Left lung (tissue), 4 donors: ENCODE measurements at regions not wholly inside any gene's neighbourhood (a gene's known extent, or its start where the extent isn't known, plus 50 kb on each side); places are given as distances from the start of the nearest gene placed in this dataset.
"Not testable (repeated sequence)": the region's sequence is repeated elsewhere in the genome, so short reads cannot be mapped to it uniquely, and the experiment has no call there.

Experiments
- ATAC-seq: fragments of 200-7000 bp; cut with Tn5 transposase; one replicate; pipeline ENCODE4 v1.9.1; 2020; ENCODE audit warnings: moderate library complexity
- DNase-seq, 4 donors: peaks; one replicate each; pipeline ENCODE4 v3.0.0-alpha.2; 2013 to 2020
- H3K27ac ChIP-seq, 2 donors: fragments of 200-600 bp; sonication (generic) in 1 of 2; one replicate each; pipeline versions ENCODE4 v1.5.0 to v1.8.0; 2020 to 2021
- H3K27me3 ChIP-seq, 2 donors: fragments of 200-600 bp; sonication (generic) in 1 of 2; one replicate each; pipeline versions ENCODE4 v1.5.0 to v1.8.0; 2020 to 2021
- H3K36me3 ChIP-seq, 2 donors: fragments of 200-600 bp; sonication (generic) in 1 of 2; one replicate each; pipeline versions ENCODE4 v1.5.0 to v1.8.0; 2020 to 2021
- H3K4me1 ChIP-seq, 2 donors: fragments of 200-600 bp; one replicate each; pipeline ENCODE4 v1.8.0; 2021
- H3K4me3 ChIP-seq, 2 donors: fragments of 200-600 bp; sonication (generic) in 1 of 2; one replicate each; pipeline versions ENCODE4 v1.5.0 to v1.8.0; 2020 to 2021; ENCODE audit warnings: mild to moderate bottlenecking in 1 of 2
- H3K9me3 ChIP-seq, 2 donors: fragments of 200-600 bp; sonication (generic) in 1 of 2; one replicate each; pipeline versions ENCODE4 v1.5.0 to v1.8.0; 2020 to 2021
- CTCF ChIP-seq, 2 donors: fragments of 200-600 bp; sonication (generic) in 1 of 2; IDR thresholded peaks; one replicate each; pipeline versions ENCODE4 v1.5.0 to v1.8.0; 2021; ENCODE audit warnings: antibody characterized with exemption in 2 of 2
- intact Hi-C, 2 donors: fragments of 100-400 bp; cut with DNase I; formaldehyde crosslinking; loops; one replicate each; pipeline versions ENCODE4 v1.11.2 to v1.14.2; 2022
- donor health status: DM: no; HTN: yes; CAD: no.
- donor health status: DM: no; HTN: no; CAD: no.

- intact Hi-C loops: no loop called here
- DNase-seq (no peak), ATAC-seq (no peak)
- no peak overlapping the region for H3K4me3 ChIP-seq
- no peaks in the 10 kb centered on the region for H3K9me3 ChIP-seq
- H3K27me3 ChIP-seq: no peaks in the 10 kb centered on the region
- H3K27ac ChIP-seq: no peak overlapping the region
- H3K4me1 ChIP-seq: no peaks in the 10 kb centered on the region
- TF ChIP-seq CTCF (IDR thresholded peaks at IDR 0.05): no peak
- no peaks in the 10 kb centered on the region for H3K36me3 ChIP-seq
Observed at GRCh38 chr5:119966028-119966427, 336.7 kb downstream of the FAM170A start.

DNA sequence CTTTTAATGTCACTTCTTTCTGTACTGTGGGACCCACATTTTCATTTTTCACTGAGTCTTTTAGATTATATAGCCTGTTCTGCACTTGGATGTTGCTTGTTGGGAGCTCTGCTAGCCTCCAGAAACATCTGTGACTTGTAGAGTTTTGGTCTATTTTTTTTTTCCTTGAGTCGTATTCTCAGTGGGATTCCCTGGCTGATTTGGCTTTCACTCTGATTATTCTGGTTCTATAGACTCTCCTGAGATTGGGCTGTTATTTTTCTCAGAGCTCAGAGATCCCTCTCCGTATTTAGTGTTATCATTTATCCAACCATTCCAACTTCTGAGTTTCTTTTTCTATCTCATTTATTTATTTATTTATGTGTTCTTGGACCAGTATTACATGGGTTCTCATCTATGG, 339.3 kb downstream of the FAM170A start:
- no peaks in the 10 kb centered on the region for H3K4me1 ChIP-seq
- TF ChIP-seq CTCF (IDR thresholded peaks at IDR 0.05): no peak
- H3K4me3 ChIP-seq: no peak overlapping the region
- no peak overlapping the region for H3K27ac ChIP-seq
- DNase-seq (no peak), ATAC-seq (no peak)
- intact Hi-C loops: no loop called here
- no peaks in the 10 kb centered on the region for H3K36me3 ChIP-seq
- no peaks in the 10 kb centered on the region for H3K27me3 ChIP-seq
- no peaks in the 10 kb centered on the region for H3K9me3 ChIP-seq

- H3K27me3 ChIP-seq, H3K36me3 ChIP-seq, intact Hi-C loops, ATAC-seq, H3K4me3 ChIP-seq, H3K27ac ChIP-seq, H3K4me1 ChIP-seq, DNase-seq: not testable (repeated sequence)
- peaks cover 0 to 30% of the 10 kb centered on the region in 2 donors for H3K9me3 ChIP-seq
Observed at GRCh38 chr5:119987077-119987476, 357.7 kb downstream of the FAM170A start.

- no peak overlapping the region for H3K4me3 ChIP-seq
- peaks cover 0 to 16% of the 10 kb centered on the region in 2 donors for H3K9me3 ChIP-seq
- ATAC-seq (no peak), DNase-seq (no peak)
- H3K27ac ChIP-seq: no peak overlapping the region
- intact Hi-C loops: no loop called here
- no peaks in the 10 kb centered on the region for H3K27me3 ChIP-seq
- no peaks in the 10 kb centered on the region for H3K4me1 ChIP-seq
- no peaks in the 10 kb centered on the region for H3K36me3 ChIP-seq
- TF ChIP-seq CTCF (IDR thresholded peaks at IDR 0.05): no peak
Observed at GRCh38 chr5:119991625-119992024, 362.3 kb downstream of the FAM170A start.

DNA sequence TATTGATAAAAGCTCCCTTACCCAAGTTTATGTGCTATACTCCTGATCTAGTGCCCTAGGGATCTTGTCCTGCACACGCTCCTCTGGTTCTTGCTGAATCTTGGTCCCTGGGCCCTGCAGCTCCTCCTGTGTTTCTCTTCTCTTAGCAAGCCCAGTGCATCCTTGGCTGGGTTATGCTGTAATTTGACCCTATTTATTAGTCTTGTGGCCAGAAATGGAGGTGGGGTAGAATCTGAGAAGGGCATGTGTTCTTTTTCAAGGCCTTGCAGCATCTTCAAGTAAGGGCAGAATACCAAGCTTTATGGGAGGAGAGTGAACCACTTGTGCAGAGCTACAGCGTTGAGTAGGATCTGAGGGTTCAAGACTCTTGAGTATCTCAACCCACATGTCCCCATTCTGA, 366.8 kb downstream of the FAM170A start:
- H3K4me3 ChIP-seq: no peak overlapping the region
- H3K9me3 ChIP-seq: no peaks in the 10 kb centered on the region
- intact Hi-C loops: no loop called here
- H3K4me1 ChIP-seq: no peaks in the 10 kb centered on the region
- ATAC-seq: no peak
- no peaks in the 10 kb centered on the region for H3K27me3 ChIP-seq
- TF ChIP-seq CTCF (IDR thresholded peaks at IDR 0.05): no peak
- H3K27ac ChIP-seq: no peak overlapping the region
- no peaks in the 10 kb centered on the region for H3K36me3 ChIP-seq
- no peak for DNase-seq

DNA sequence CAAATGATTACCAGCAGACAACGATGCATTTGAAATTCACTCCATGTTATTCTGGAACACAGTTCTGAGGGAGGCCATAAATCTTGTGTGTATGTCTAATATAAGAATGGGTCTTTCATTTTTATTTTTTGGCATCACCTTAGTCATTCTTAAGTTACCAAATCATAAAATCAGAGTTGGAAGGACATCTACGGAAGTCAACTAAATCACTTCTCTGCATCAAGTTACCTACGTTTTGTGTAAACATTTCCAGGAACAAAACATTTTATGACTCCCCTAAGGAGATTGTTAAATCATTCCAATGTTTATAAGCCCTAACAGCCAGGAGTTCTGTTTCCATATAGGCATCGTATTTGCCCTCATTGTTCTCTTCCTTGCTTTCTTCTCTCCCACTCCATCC, 378.2 kb downstream of the FAM170A start:
- DNase-seq: no peak
- H3K27ac ChIP-seq: no peak overlapping the region
- H3K9me3 ChIP-seq: no peaks in the 10 kb centered on the region
- ATAC-seq: no peak
- intact Hi-C loops: no loop called here
- TF ChIP-seq CTCF (IDR thresholded peaks at IDR 0.05): no peak
- H3K27me3 ChIP-seq: no peaks in the 10 kb centered on the region
- no peaks in the 10 kb centered on the region for H3K4me1 ChIP-seq
- no peak overlapping the region for H3K4me3 ChIP-seq
- no peaks in the 10 kb centered on the region for H3K36me3 ChIP-seq
